Loucy (cell line): ENCODE measurements at regions not wholly inside any gene's neighbourhood (a gene's known extent, or its start where the extent isn't known, plus 50 kb on each side); places are given as distances from the start of the nearest gene placed in this dataset.

Source experiments
- H2AFZ ChIP-seq: fragments of 200-600 bp; sonication (generic); 2 replicates; pipeline ENCODE4 v1.6.0; 2016; ENCODE audit warnings: antibody characterized with exemption, mild to moderate bottlenecking, low read length, moderate library complexity
- H3F3A ChIP-seq: fragments of 200-600 bp; 2 replicates; pipeline ENCODE4 v1.6.0; 2016; ENCODE audit warnings: antibody characterized with exemption, low read depth, mild to moderate bottlenecking
- H3K27me3 ChIP-seq: fragments of 200-600 bp; sonication (generic); 2 replicates; pipeline ENCODE4 v1.6.1; 2014; ENCODE audit warnings: low read length, mild to moderate bottlenecking; ENCODE audit not compliant: insufficient read depth, poor library complexity, severe bottlenecking
- H3K36me3 ChIP-seq: fragments of 200-600 bp; sonication (generic); 2 replicates; pipeline ENCODE4 v1.6.1; 2016; ENCODE audit warnings: low read length; ENCODE audit not compliant: insufficient read depth
- H3K4me1 ChIP-seq: fragments of 200-600 bp; sonication (generic); 2 replicates; pipeline ENCODE4 v1.5.1; 2014; ENCODE audit warnings: low read length, mild to moderate bottlenecking; ENCODE audit not compliant: insufficient read depth, poor library complexity, severe bottlenecking
- H3K4me2 ChIP-seq: fragments of 200-600 bp; sonication (generic); 2 replicates; pipeline ENCODE4 v1.6.0; 2014; ENCODE audit warnings: antibody characterized with exemption, low read length, low read depth, mild to moderate bottlenecking; ENCODE audit not compliant: poor library complexity, severe bottlenecking
- H3K4me3 ChIP-seq: fragments of 200-600 bp; sonication (generic); 2 replicates; pipeline ENCODE4 v1.5.1; 2014; ENCODE audit warnings: low read length, mild to moderate bottlenecking, mixed read lengths; ENCODE audit not compliant: poor library complexity, severe bottlenecking
- H3K79me2 ChIP-seq: fragments of 200-600 bp; sonication (generic); 2 replicates; pipeline ENCODE4 v1.6.1; 2014; ENCODE audit warnings: low read length; ENCODE audit not compliant: insufficient read depth
- H3K9ac ChIP-seq: fragments of 200-600 bp; sonication (generic); 2 replicates; pipeline ENCODE4 v1.6.0; 2014; ENCODE audit warnings: mild to moderate bottlenecking, low read depth, low read length, moderate library complexity; ENCODE audit not compliant: poor library complexity, severe bottlenecking
- H3K9me2 ChIP-seq: fragments of 200-600 bp; sonication (generic); replicated peaks from 2 replicates; pipeline ENCODE4 v1.6.1; 2016; ENCODE audit warnings: low read depth, low read length, mixed read lengths
- H3K9me3 ChIP-seq: fragments of 200-600 bp; sonication (generic); 2 replicates; pipeline ENCODE4 v1.6.1; 2014; ENCODE audit warnings: mild to moderate bottlenecking, antibody characterized with exemption, low read length, low read depth; ENCODE audit not compliant: insufficient read depth
- H4K20me1 ChIP-seq: fragments of 200-600 bp; sonication (generic); 2 replicates; pipeline ENCODE4 v1.6.0; 2014; ENCODE audit warnings: antibody characterized with exemption, low read length, mild to moderate bottlenecking; ENCODE audit not compliant: insufficient read depth, poor library complexity, severe bottlenecking
- EZH2phosphoT487 ChIP-seq: fragments of 200-600 bp; IDR thresholded peaks from 2 replicates; pipeline ENCODE4 v1.6.1; 2018; ENCODE audit warnings: antibody characterized with exemption, mild to moderate bottlenecking, moderate library complexity, borderline replicate concordance
- TF ChIP-seq, protein P1 (sequence below): fragments of 200-600 bp; sonication (generic); conservative IDR thresholded peaks from 2 replicates; pipeline ENCODE4 v1.5.1; 2014; ENCODE audit warnings: mild to moderate bottlenecking, antibody characterized with exemption, low read length

DNA sequence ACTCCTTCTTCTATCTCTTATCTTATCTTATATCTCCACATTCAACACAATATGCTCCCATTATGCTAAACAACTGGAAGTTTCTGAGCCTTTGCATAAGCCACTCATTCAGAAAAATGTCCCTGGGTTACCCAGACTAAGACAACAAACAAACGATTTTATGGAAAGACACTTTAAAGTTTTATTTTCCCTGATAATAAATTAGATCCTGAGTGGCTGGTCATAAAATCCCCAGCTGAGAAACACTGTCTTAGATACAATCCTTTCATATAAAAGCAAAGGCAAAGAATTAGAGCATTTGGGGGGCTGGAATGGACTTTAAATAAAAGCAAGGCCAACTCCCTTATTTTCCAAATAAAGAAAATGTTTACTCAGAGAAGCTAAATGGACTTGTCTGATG lies 322.3 kb downstream of the GBE1 start:
- H3K4me3 ChIP-seq, result no peak overlapping the region
- H3K36me3 ChIP-seq, result no peaks in the 10 kb centered on the region
- H3K79me2 ChIP-seq, result no peaks in the 10 kb centered on the region
- H3K4me1 ChIP-seq, result no peaks in the 10 kb centered on the region
- no peaks in the 10 kb centered on the region for H4K20me1 ChIP-seq
- no peaks in the 10 kb centered on the region for H3K27me3 ChIP-seq
- H3K9me3 ChIP-seq, result no peaks in the 10 kb centered on the region
- H2AFZ ChIP-seq, result no peak overlapping the region
- H3K9me2 ChIP-seq, result no peaks in the 10 kb centered on the region
- H3F3A ChIP-seq, result no peaks in the 10 kb centered on the region
- H3K4me2 ChIP-seq, result no peak overlapping the region
- H3K9ac ChIP-seq, result no peak overlapping the region
- TF ChIP-seq, protein P1, sequence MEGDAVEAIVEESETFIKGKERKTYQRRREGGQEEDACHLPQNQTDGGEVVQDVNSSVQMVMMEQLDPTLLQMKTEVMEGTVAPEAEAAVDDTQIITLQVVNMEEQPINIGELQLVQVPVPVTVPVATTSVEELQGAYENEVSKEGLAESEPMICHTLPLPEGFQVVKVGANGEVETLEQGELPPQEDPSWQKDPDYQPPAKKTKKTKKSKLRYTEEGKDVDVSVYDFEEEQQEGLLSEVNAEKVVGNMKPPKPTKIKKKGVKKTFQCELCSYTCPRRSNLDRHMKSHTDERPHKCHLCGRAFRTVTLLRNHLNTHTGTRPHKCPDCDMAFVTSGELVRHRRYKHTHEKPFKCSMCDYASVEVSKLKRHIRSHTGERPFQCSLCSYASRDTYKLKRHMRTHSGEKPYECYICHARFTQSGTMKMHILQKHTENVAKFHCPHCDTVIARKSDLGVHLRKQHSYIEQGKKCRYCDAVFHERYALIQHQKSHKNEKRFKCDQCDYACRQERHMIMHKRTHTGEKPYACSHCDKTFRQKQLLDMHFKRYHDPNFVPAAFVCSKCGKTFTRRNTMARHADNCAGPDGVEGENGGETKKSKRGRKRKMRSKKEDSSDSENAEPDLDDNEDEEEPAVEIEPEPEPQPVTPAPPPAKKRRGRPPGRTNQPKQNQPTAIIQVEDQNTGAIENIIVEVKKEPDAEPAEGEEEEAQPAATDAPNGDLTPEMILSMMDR, result no peak

DNA sequence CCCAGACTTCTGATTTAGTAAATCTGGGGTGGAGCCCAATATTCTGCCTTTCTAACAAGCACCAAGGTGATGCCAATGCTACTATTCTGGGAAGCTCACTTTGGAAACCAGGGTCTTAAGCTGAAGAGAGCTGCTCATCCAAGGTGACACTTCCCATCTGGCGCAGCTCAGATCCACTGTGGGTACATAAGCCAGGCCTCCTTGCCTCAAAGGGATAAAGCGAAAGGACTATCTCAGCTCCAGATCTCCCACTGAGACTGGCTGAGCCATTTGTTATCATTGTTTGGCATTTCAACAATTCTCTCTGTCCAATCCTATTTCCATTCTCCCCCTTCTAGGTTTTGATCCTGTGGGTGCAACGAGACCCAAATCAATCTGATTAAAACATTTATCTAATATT lies 323.8 kb downstream of the GBE1 start:
- no peak overlapping the region for H3K4me2 ChIP-seq
- no peaks in the 10 kb centered on the region for H3F3A ChIP-seq
- no peaks in the 10 kb centered on the region for H3K79me2 ChIP-seq
- H3K27me3 ChIP-seq, result no peaks in the 10 kb centered on the region
- H3K9ac ChIP-seq, result no peak overlapping the region
- H3K4me3 ChIP-seq, result no peak overlapping the region
- no peak for TF ChIP-seq EZH2phosphoT487
- TF ChIP-seq, protein P1, result no peak
- no peaks in the 10 kb centered on the region for H3K9me2 ChIP-seq
- no peak overlapping the region for H2AFZ ChIP-seq
- no peaks in the 10 kb centered on the region for H4K20me1 ChIP-seq
- no peaks in the 10 kb centered on the region for H3K9me3 ChIP-seq
- no peaks in the 10 kb centered on the region for H3K4me1 ChIP-seq
- H3K36me3 ChIP-seq, result no peaks in the 10 kb centered on the region

DNA sequence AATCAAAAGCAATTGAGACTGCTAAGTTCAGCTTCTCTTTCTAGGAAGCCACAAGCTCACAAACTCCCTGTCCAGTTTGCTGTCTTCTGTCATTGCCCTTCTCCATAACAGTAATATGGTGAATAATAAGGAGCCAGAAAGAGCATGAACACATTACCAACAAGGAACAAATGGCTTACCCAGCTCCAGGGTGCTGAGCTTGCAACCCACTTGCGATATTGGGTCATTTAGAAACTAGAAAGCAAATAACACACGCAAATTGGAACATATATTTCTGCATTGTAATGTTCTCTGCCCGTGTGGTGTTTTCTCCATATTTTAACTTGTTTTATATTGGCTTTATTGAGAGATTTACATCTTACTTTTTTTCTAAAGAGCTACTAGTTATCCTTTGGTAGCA lies 325.3 kb downstream of the GBE1 start:
- Histone ChIP-seq H3K4me1 (no peaks in the 10 kb centered on the region), H3K27me3 (no peaks in the 10 kb centered on the region), H3K36me3 (no peaks in the 10 kb centered on the region), H3K9me3 (no peaks in the 10 kb centered on the region), H3K4me2 (no peak overlapping the region), H2AFZ (no peak overlapping the region), H3K4me3 (no peak overlapping the region), H4K20me1 (no peaks in the 10 kb centered on the region), H3K79me2 (no peaks in the 10 kb centered on the region), H3F3A (no peaks in the 10 kb centered on the region), H3K9ac (no peak overlapping the region), H3K9me2 (no peaks in the 10 kb centered on the region)
- TF ChIP-seq EZH2phosphoT487, result no peak
- TF ChIP-seq, protein P1, result no peak
